CD4-positive, alpha-beta T cell treated with Interleukin-4 for 4 hours (primary cell): ENCODE measurements at regions not wholly inside any gene's neighbourhood (a gene's known extent, or its start where the extent isn't known, plus 50 kb on each side); places are given as distances from the start of the nearest gene placed in this dataset.
"Not testable (repeated sequence)": the region's sequence is repeated elsewhere in the genome, so short reads cannot be mapped to it uniquely, and the experiment has no call there.

Source experiments
- DNase-seq: peaks from one replicate; pipeline ENCODE4 v3.0.0-alpha.2; 2020

DNA sequence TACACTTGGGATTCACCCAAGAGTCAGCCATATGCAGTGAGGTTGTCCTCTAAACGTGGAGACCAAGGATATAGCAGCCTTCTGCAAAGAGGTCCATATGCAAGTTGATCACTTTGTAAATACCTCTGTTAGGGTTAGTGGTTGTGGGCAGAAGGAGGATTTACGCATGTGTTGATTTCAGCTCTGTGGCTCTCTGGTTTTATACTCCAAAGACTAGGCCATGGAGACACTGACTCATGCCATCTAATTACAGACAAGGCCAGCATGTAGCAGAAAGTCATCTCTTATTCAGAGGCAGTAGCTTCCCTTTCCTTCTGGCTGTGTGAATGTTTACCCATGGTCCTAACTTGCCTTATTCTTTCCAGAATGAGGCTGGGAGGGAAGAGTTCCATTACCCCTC is 140.9 kb upstream of the GOLGA6L4 start:
- not testable (repeated sequence) for DNase-seq

DNA sequence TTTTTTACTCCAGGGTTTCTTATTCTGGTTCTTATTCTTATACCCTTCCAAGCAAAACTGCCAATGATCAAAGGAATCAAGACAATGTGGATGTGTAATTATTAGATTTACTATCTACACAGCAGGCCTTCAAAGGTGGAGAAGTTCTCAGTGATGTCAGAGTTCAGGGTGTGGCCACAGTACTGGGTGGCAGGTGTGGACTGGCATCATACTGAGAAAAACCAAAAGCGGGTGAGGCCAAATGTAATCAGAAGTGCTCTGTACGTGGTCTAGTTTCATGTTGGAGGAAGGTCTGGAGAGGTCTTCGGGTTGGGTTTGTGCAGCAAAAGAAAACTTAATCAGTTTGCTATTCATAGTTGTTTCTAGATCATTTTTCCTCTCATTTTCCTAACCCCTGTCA is 138.5 kb upstream of the GOLGA6L4 start:
- DNase-seq: not testable (repeated sequence)

DNA sequence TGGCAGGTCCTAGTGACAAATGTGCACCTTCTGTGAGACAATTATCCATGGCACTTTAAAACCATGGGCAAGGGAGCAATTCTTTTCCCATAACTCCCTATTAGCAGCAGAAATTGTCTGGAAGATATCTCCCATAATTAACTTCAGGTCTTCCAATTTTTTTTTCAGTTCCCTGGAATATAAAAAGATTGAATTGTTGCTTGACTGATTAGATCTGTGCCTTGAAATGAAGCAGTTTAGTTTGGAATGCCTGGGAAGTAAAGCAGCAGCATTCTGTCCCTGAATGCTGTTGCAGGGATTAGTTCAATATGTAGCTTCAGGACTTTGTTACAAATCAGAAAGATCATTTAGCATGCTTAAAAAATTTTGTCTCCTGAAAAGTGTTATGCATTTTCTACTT is 137.0 kb upstream of the GOLGA6L4 start:
- no peak for DNase-seq

DNA sequence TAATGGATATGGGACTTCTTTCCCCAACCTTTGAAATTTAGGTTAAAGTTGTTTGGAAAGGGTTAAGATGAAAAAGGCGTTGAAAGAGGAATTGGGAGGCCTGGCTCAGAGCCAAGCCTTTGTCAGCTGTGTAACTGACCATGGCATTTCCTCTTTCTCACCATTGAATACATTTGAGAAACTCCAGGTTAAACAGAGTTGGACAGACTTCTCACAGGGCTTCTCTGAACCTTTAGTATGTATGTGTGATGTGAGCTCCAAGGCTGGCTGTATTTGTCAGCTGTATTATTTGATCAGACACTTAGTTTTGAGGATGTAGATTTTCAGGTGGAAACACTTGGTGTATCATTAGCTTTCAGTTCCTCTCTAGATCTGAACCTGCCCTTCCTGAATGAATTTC is 136.4 kb upstream of the GOLGA6L4 start:
- DNase-seq: no peak

DNA sequence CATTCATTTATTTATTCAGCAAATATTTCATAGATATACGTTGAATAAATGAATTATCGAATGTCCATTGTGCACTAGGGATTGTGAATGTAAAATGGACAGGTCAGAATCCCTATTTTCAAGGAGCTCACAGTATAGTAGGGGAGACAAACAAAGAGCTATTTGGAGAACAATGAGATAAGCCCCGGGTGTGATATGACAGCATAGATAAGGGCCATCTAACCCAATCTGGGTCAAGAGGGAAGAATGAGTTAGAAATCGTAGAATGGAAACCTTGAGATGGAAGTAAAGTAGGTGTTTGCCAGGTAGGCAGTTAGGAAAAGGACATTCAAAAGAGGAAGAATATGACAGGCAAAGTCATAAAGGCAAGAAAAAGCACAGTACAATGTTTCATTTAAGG is 132.2 kb upstream of the GOLGA6L4 start:
- no peak for DNase-seq

DNA sequence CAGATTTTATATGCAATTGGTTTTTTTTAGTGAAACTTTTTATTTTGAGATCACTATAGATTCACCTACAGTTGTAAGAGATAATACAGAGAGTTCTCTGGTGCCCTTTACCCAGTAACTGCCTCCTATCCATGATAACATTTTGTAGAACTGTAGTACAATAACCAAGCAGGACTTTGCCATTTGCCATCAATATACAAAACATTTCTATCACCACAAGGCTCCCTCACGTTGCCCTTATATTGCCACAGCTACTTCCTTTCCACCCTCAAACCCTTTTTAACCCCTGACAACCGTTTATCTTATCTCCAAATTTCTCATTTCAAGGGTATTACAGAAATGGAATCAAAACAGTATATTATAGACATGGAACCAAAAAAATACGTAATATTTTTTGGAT is 130.7 kb upstream of the GOLGA6L4 start:
- DNase-seq: no peak

DNA sequence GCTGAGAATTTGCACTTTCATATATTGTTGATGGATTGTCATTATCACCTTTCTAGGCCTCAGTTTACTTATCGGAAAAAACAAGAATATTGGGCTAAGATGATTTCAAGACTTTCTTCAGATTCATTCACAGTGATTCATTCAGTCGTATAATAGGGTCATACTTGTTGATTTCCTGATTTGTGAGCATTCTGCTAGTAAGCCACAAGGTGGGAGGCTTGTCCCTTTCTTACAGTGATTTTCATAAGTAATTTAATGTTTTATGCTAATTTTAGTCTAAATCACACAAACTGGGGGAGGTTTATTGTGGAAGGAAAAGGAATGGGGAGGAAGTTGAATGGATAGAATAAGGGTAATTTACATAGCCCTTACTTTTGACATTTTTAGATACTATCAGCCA is 126.8 kb upstream of the GOLGA6L4 start:
- DNase-seq: no peak

DNA sequence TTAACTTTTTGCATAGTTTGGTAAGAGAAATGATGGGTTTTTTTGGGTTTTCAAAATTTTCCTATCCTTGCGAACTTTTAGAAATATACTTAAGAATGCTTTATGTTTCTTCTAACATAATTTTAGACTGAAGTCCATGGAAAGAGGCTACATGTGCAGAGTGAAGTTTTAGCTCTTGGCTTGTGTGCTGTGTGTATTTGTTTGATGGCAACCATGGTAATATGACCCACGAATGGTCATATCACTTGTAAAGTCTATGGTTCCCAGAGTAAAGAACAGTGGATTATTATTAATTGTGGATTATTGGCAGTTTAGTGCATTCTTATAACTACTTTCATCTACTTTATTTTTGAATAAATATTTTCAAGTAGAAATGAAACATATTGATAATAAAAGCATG is 124.0 kb upstream of the GOLGA6L4 start:
- no peak for DNase-seq

DNA sequence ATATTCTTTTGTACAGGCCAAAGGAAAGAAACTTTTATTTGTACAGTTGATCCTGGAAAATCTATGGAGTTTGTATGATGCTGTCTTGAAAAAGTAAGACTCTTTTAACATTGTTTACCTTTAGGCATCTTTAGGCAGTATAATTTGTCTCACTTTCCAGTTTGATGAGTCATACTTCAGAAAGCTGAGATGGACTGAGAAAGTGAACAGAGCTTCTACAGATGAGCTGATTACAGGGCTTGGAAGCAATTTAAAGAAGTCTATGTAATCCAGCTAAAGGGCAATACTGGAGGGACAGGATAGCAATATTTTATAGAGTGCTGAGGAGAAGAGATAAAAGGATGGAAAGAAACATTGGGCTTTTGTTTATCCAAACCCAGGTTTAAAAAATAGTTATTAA is 123.5 kb upstream of the GOLGA6L4 start:
- DNase-seq: no peak

DNA sequence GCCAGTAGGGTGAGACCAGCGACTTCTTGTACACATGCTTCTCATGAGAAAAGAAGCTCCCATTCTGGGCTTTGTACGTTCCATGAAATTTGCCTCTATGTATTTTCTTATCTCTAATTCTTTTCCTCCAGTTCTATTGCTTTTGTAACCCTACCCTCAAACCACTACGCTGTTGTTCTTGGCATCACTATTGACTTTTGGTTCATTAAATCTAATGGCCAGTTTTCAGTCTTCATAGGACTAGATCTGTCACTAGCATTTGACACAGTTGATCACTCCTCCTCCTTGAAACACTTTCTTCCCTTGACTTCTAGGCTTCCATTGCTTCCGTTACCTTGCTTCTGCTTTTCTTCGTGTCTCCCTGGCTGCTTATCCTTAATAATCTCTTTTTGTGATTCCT is 121.7 kb upstream of the GOLGA6L4 start:
- DNase-seq: no peak

DNA sequence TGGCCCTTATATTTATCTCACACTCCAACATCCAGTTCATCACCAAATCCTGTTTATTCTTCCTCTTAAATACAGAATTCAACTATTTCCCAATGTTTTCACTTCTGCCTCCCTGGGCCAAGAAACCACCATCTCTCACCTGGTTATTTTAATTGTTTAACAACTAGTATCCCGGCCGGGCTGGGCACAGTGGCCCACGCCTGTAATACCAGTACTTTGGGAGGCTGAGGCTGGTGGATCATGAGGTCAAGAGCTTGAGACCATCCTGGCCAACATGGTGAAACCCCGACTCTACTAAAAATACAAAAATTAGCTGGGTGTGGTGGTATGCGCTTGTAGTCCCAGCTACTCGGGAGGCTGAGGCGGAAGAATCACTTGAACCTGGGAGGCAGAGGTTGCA is 120.9 kb upstream of the GOLGA6L4 start:
- not testable (repeated sequence) for DNase-seq

DNA sequence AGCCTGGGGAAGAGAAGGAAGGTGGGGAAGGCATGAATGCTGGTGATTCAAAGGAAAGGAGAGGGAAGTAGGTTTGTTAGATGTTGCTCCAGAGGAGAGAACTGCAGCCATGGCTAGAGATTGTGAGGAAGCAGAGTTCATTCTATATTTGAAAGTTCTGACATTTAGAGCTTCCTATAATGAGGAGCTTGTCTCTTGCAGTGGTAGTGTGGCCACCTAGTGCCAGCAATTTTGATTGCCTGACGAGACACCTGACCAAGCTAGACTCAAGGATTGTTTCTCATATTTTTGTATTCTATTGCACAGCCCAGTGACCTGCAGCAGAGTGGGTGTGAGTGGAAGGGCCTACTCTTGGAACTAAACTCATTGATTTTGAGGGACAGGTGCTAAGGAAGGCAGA is 116.2 kb upstream of the GOLGA6L4 start:
- not testable (repeated sequence) for DNase-seq

DNA sequence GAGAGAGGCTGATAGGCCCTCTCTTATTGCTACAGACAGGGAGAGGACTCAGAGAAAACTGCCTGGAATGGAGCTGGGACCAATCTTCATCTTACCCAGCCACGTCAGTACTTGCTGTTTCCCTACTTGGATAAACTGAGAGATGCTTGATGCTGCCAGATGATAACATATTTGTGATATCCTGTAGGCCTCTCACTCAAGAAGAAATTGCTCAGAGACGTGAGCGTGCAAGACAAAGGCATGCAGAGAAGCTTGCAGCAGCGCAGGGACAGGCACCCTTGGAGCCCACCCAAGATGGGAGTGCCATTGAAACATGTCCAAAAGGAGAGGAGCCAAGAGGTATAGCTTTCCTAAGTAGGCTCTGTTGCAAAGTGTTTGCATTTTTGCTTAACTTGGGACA is 114.7 kb upstream of the GOLGA6L4 start:
- DNase-seq: not testable (repeated sequence)

DNA sequence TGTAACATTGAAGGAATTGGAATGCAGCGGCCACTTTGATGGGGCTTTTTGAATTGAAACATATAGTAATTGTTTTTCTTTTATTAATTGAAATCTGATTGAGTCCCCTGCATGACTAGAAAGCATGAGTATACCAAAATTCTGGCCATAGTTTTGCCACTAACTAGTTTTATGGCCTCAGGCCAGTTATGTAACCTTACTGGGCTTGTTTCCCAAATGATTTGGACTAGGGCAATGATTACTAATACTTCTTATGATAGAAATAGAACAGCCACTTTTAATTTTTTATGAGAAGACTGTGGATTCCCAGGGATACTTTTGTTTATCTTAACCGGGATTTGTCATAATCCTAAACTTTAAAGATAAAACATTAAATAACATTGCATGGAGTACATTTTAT is 106.9 kb upstream of the GOLGA6L4 start:
- not testable (repeated sequence) for DNase-seq

DNA sequence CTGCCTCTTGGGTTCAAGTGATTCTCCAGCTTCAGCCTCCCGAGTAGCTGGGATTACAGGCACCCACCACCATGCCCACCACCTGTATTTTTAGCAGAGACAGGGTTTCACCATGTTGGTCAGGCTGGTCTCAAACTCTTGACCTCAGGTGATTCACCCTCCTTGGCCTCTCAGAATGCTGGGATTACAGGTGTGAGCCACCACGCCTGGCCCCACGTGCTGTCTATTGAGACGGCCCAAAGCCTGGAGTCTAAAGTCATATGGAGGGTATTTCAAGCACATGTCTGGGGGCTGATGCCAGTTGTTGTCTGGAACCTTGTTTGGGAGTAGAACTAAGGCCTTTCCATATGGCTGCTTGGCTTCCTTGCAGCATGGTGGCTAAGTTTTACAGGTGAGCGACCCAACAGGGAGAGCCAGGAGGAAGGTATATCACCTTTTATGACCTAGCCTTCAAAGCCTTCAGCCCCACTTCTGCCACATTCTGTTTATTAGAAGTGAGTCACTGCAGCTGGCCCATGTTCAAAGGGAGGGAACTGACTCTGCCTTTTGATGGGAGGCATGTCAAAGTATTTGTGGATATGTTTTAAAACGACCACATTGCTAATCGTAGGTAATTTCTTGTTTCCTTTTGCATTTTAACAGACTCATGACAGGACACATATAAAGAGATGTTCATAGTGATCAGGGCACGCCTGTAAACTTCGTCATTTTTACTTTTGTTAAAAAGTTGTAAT is 105.3 kb upstream of the GOLGA6L4 start:
- not testable (repeated sequence) for DNase-seq

DNA sequence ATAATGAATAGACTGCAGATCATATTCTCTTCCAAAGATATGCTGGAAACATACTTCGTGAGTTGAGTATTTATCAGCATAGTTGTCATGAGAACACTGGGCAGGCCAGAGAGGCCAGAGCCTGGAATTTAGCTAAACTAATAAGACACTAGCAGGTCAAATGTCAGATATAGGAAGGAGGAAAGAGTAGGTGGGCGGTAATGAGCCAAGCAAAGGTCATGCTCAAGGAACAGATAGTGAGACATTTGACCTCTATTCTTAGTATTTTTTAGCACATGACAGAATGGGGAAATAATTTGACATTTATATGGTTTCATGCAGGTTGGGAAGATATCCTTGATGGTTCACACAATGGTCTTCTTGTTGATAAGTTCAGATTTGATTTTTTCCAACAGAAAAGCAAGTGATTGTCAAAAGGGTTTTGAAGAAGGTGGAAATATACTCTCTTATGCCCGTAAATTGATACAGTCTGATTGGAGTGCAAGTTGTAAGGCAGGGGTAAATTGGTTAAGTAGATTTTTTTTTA is 99.6 kb upstream of the GOLGA6L4 start:
- not testable (repeated sequence) for DNase-seq

DNA sequence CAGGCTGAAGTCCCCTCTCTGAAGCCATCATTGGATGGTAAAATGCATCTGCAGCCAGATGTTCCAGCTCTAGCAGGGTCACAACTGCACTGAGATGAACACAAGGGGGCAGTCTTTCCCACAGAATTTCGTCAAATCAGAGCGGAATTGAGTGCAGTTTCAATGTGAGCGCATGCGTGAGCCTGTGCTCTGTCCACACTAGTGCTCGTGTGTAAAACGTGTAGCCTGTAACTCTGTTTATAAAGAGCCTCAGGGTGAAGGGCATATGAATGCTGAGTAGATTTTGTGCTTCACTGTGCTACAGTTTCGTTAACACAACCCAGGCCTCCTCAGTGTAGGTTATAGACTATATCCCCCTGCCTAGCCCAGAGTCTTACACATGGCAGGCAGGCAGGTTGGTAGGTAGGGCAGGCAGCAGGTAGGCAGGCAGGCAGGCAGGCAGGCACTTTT is 92.7 kb upstream of the GOLGA6L4 start:
- peak; percentile 79 for DNase-seq

DNA sequence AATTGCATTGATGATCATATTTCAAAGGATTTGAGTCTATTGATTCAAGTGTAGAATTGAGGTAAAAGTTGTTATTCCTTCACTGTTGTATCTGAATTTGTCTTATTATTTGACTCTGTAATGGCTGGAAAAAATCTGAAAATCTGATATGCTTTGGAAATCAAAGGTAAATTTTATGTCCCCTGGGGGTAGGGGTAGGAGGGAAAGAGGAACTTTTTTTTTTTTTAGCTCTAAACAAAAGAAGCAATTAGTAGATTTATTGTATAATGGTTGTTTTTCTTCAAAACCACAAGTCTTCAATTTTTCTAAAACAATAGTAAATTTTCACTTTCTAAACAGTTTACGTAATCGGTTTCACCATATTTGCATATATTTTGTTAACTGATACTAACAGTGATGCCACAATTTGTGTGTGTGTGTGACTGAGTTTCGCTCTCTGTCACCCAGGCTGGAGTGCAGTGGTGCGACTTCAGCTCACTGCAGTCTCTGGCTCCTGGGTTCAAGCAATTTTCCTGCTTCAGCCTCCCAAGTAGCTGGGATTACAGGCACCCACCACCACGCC is 91.7 kb upstream of the GOLGA6L4 start:
- no peak for DNase-seq

DNA sequence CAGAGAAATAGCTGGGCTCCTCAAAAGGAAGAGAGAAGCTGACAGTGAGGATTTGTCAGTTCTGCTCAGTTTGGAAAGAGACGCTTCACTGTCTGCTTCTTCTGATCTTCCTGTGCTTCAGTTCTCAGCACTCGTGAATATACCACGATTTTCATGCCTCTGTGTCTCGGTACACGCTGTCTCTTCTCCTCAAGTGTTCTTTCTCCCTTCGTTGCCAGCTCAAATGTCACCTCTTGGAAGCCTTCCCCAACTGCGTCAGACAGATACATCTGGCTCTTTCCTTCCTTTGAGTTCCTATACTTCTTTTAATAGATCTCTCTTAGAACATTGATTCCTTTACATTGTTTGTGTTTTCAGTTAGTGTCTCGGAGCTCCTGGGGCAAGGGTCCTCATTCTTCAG is 90.6 kb upstream of the GOLGA6L4 start:
- DNase-seq: not testable (repeated sequence)

DNA sequence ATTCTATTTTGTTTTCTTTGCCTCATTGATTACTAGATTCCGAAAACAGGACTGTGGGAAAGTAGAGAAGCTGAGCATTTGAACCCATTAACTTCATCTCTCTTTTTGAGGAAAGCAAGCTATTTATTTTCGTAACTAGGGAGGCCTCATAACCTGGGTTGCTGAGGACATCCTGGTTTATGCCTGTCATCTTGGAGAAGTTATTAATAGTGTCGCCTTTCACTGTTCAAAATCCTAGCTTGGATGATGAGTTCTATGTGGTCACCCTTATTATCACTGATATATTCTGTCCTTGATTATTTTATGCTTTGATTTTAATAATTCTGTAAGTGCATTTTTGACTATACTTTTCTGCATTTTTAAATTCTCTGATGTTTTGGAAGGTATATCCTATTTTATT is 89.3 kb upstream of the GOLGA6L4 start:
- DNase-seq: not testable (repeated sequence)

DNA sequence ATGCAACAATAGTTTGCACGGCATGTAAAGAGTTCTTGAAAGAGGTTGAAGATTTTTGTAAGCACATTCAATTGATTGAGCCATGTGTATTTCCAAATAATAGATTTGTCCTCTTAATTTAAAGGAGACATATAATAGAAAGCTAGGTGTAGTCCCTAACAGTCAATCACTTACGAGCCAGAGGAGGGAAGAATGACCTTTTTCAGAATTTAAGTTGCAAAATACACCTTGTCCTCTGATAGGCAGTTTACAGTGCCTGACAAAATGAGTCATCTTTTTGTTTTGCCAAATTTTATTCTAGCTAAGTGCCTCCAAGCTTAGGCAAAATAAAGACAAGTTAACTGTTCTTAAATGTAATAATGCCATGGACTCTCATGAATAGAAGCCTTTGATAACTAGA is 88.3 kb upstream of the GOLGA6L4 start:
- not testable (repeated sequence) for DNase-seq

DNA sequence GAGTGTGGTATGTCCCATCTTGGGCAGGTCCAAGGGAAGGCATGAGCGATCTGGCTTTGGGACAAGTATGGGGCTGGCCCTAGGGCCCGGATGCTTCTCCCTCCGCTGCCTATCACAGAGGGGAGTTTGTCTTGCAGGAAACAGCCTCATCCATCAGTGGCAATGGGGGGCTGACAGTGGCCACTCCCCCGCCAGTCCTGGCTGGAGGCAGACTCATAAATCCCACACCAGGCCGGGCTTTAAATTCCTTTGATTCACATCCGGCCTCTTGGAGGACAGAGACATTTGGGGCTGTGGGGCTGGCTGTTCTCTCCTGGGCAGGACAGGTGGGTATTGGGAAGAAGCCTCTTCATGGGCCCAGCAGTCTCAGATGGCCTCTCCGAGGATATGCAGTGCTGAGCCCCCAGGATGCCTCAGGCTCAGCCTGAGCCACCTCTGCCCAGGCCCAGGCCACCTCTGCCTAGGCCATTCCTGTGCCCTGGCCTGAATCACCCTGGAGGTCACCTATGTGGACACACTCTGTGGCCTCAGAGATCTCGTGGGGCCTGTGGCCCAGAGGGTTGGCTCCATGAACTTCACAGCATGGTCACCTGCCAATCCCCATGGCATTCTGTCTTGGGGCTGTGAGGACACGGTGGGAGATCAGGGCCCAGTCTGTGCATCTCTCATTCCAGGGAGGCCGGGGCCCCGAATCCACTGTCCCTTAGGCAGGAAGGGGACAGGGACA is 84.2 kb upstream of the GOLGA6L4 start:
- DNase-seq: no peak

DNA sequence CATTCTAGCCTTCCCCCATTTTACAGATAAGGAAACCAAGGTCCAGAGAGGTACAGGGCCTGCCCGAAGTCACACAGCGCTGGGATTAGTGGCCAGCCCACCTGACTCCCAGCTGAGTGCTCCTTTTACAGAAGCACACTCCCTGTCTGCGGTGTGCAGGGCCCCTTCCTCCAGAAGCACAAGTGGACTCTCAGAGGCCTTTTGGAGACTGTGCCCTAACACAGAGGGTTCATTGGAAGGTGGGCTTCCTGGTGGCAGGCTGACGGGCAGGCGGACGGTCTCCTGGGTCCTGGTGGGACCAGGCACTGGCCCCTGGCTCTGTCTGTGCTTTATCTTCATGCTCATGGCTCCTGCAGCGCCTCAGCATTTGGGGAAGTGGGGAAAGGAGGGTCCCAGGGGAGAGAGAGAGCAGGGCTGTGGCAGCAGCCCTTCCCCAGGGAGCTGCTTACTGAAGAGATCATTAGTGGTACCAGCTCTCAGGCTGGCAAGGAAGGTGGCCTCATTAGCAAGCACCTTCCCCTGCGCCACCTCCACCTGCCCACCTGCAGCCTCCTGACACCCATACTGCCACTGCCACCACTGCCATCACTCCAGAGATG is 83.1 kb upstream of the GOLGA6L4 start:
- not testable (repeated sequence) for DNase-seq
